OCI-LY7 (cell line): ENCODE measurements at regions not wholly inside any gene's neighbourhood (a gene's known extent, or its start where the extent isn't known, plus 50 kb on each side); places are given as distances from the start of the nearest gene placed in this dataset.
A peak's percentile ranks its signal among the peaks of the same experiment; 100 is the strongest.

Experiments
- BruUV-seq: library from RNA; stranded (reverse); fragments of 400-500 nt; replicated peaks from 2 replicates; lab custom pipeline; 2021; lab: Mats Ljungman, UMichigan
- CTCF ChIA-PET: fragments of 300-600 bp; sonication (Branson Sonifier 250); formaldehyde crosslinking; loops from one replicate; lab custom pipeline; 2022; ENCODE audit warnings: antibody characterized with exemption; ENCODE audit not compliant: unreplicated experiment; lab: Charles Lee
- POLR2A ChIA-PET: fragments of 300-600 bp; sonication (Branson Sonifier 250); formaldehyde crosslinking; loops from one replicate; lab custom pipeline; 2022; ENCODE audit warnings: antibody characterized with exemption; lab: Charles Lee
- DNase-seq: peaks from one replicate; pipeline ENCODE4 v3.0.0-alpha.2; 2015; ENCODE audit warnings: low spot score
- H2AFZ ChIP-seq: fragments of 200-600 bp; sonication (generic), shearing (Covaris generic); 2 replicates; pipeline ENCODE4 v1.6.1; 2014; ENCODE audit warnings: mild to moderate bottlenecking, antibody characterized with exemption, low read length, moderate library complexity
- H3K27ac ChIP-seq: fragments of 200-600 bp; sonication (generic); 2 replicates; pipeline ENCODE4 v1.5.1; 2014; ENCODE audit warnings: mixed run types, low read depth, mild to moderate bottlenecking, moderate library complexity, low read length, inconsistent platforms; ENCODE audit not compliant: poor library complexity, severe bottlenecking
- H3K36me3 ChIP-seq: fragments of 200-600 bp; sonication (generic); 2 replicates; pipeline ENCODE4 v1.6.1; 2014; ENCODE audit warnings: mild to moderate bottlenecking, antibody characterized with exemption, low read length, moderate library complexity, mixed read lengths; ENCODE audit not compliant: insufficient read depth
- H3K4me1 ChIP-seq: fragments of 200-600 bp; sonication (generic); 2 replicates; pipeline ENCODE4 v1.5.1; 2014; ENCODE audit warnings: mild to moderate bottlenecking, low read length; ENCODE audit not compliant: insufficient read depth, poor library complexity, severe bottlenecking
- H3K4me2 ChIP-seq: fragments of 200-600 bp; sonication (generic); 2 replicates; pipeline ENCODE4 v1.6.1; 2014; ENCODE audit warnings: mild to moderate bottlenecking, low read length
- H3K4me3 ChIP-seq: fragments of 200-600 bp; sonication (generic); 2 replicates; pipeline ENCODE4 v1.5.1; 2014; ENCODE audit warnings: mild to moderate bottlenecking, low read depth, low read length; ENCODE audit not compliant: poor library complexity, severe bottlenecking
- H3K79me2 ChIP-seq: fragments of 200-600 bp; sonication (generic); 2 replicates; pipeline ENCODE4 v1.6.1; 2016; ENCODE audit warnings: low read depth, mild to moderate bottlenecking, low read length, moderate library complexity, mixed read lengths; ENCODE audit not compliant: insufficient read depth
- H3K9me2 ChIP-seq: fragments of 200-600 bp; sonication (generic); 2 replicates; pipeline ENCODE4 v1.6.1; 2016; ENCODE audit warnings: mild to moderate bottlenecking, low read length, mixed read lengths; ENCODE audit not compliant: insufficient read depth
- H3K9me3 ChIP-seq: fragments of 200-600 bp; sonication (generic); 2 replicates; pipeline ENCODE4 v1.6.1; 2014; ENCODE audit warnings: mild to moderate bottlenecking, mixed run types, low read length, mixed read lengths
- H4K20me1 ChIP-seq: fragments of 200-600 bp; sonication (generic); 2 replicates; pipeline ENCODE4 v1.6.1; 2014; ENCODE audit warnings: mild to moderate bottlenecking, antibody characterized with exemption, low read length, moderate library complexity, mixed read lengths; ENCODE audit not compliant: insufficient read depth
- CTCF ChIP-seq: fragments of 200-600 bp; sonication (generic); conservative IDR thresholded peaks from 2 replicates; pipeline ENCODE4 v1.5.1; 2014; ENCODE audit warnings: mild to moderate bottlenecking, antibody characterized with exemption, low read length, moderate library complexity, mixed read lengths
- EZH2phosphoT487 ChIP-seq: fragments of 200-600 bp; sonication (generic); IDR thresholded peaks from 2 replicates; pipeline ENCODE4 v1.6.1; 2018; ENCODE audit warnings: low read depth, borderline replicate concordance, mild to moderate bottlenecking, mixed run types, antibody characterized with exemption, low read length, moderate library complexity, mixed read lengths
- intact Hi-C: fragments of 100-400 bp; cut with micrococcal nuclease; formaldehyde crosslinking; loops from one replicate; pipeline ENCODE4 v1.10.0; 2022; ENCODE audit not compliant: unreplicated experiment

GRCh38 chr4:18850867-18851266 lies 829.3 kb upstream of the LCORL start:
- H2AFZ ChIP-seq, result peak overlapping the region; percentile 62; the same call in 1 of the 2 replicates
- BruUV-seq, result no TSS peak

GRCh38 chr4:18847249-18847890 lies 825.8 kb upstream of the LCORL start:
- CTCF ChIA-PET, result no interaction called here
- Histone ChIP-seq H2AFZ (no peak overlapping the region), H4K20me1 (no peaks in the 10 kb centered on the region), H3K36me3 (no peaks in the 10 kb centered on the region), H3K9me2 (no peaks in the 10 kb centered on the region), H3K27ac (no peak overlapping the region), H3K4me2 (no peak overlapping the region), H3K4me3 (no peak overlapping the region), H3K79me2 (no peaks in the 10 kb centered on the region), H3K4me1 (no peaks in the 10 kb centered on the region), H3K9me3 (peaks cover 8% of the 10 kb centered on the region; the same call in 1 of the 2 replicates)
- intact Hi-C loops, result no loop called here
- TF ChIP-seq CTCF (no peak), EZH2phosphoT487 (no peak)
- POLR2A ChIA-PET, result interaction anchor here (0.6 to 1.2 kb wide), 6 partner anchors 11 to 1491 kb away, joined by 3 to 4 read pairs (median 3); no protein-coding TSS in a partner anchor
- no peak for DNase-seq
- BruUV-seq, result no TSS peak

More at GRCh38 chr4:18850867-18851266, 829.3 kb upstream of the LCORL start:
- Histone ChIP-seq H4K20me1 (no peaks in the 10 kb centered on the region), H3K36me3 (no peaks in the 10 kb centered on the region), H3K4me2 (no peak overlapping the region), H3K9me3 (no peaks in the 10 kb centered on the region), H3K79me2 (no peaks in the 10 kb centered on the region), H3K27ac (no peak overlapping the region), H3K4me3 (no peak overlapping the region), H3K9me2 (no peaks in the 10 kb centered on the region), H3K4me1 (no peaks in the 10 kb centered on the region)
- TF ChIP-seq CTCF (no peak), EZH2phosphoT487 (no peak)
- ChIA-PET POLR2A (interaction anchor here (0.6 to 1.2 kb wide), 2 partner anchors 11 to 224 kb away, joined by 4 read pairs; no protein-coding TSS in a partner anchor), CTCF (no interaction called here)
- DNase-seq, result no peak
- intact Hi-C loops, result no loop called here

GRCh38 chr4:18846313-18846712 lies 824.8 kb upstream of the LCORL start:
- no peak overlapping the region for H3K4me2 ChIP-seq
- no peaks in the 10 kb centered on the region for H3K4me1 ChIP-seq
- H3K27ac ChIP-seq, result no peak overlapping the region
- BruUV-seq, result no TSS peak
- no peak overlapping the region for H3K4me3 ChIP-seq
- intact Hi-C loops, result no loop called here
- H3K36me3 ChIP-seq, result no peaks in the 10 kb centered on the region
- no peaks in the 10 kb centered on the region for H4K20me1 ChIP-seq
- TF ChIP-seq CTCF, result no peak
- no peak for TF ChIP-seq EZH2phosphoT487
- H3K79me2 ChIP-seq, result no peaks in the 10 kb centered on the region
- CTCF ChIA-PET, result interaction anchor here (0.7 kb wide), 1 partner anchor 17 kb away, joined by 3 read pairs; no protein-coding TSS in a partner anchor
- no peak overlapping the region for H2AFZ ChIP-seq
- H3K9me3 ChIP-seq, result peaks cover 8% of the 10 kb centered on the region; the same call in 1 of the 2 replicates
- no peak for DNase-seq
- POLR2A ChIA-PET, result interaction anchor here (0.6 to 1.2 kb wide), 8 partner anchors 9 to 1894 kb away, joined by 3 to 6 read pairs (median 4); no protein-coding TSS in a partner anchor
- H3K9me2 ChIP-seq, result no peaks in the 10 kb centered on the region
